Muscle layer of duodenum (tissue), 2 donors: ENCODE measurements at regions not wholly inside any gene's neighbourhood (a gene's known extent, or its start where the extent isn't known, plus 50 kb on each side); places are given as distances from the start of the nearest gene placed in this dataset.

ENCODE experiments used
- H3K27ac ChIP-seq: one replicate; pipeline ENCODE4 v1.7.0; 2013; ENCODE audit warnings: mild to moderate bottlenecking, low read length
- H3K27me3 ChIP-seq: one replicate; pipeline ENCODE4 v1.7.0; 2013; ENCODE audit warnings: low read depth, mild to moderate bottlenecking, control low read depth, low read length
- H3K36me3 ChIP-seq, 2 donors: one replicate each; pipeline ENCODE4 v1.7.0; 2013; ENCODE audit warnings: low read length in 2 of 2, control low read depth in 1 of 2, mild to moderate bottlenecking in 1 of 2; ENCODE audit not compliant: insufficient read depth in 2 of 2, control insufficient read depth in 1 of 2
- H3K4me1 ChIP-seq, 2 donors: one replicate each; pipeline ENCODE4 v1.7.0; 2013; ENCODE audit warnings: low read length in 2 of 2, mild to moderate bottlenecking in 2 of 2, control low read depth in 1 of 2, moderate library complexity in 1 of 2; ENCODE audit not compliant: insufficient read depth in 2 of 2, control insufficient read depth in 1 of 2
- H3K4me3 ChIP-seq, 2 donors: one replicate each; pipeline ENCODE4 v1.7.0; 2013; ENCODE audit warnings: low read length in 2 of 2, low read depth in 1 of 2, mild to moderate bottlenecking in 1 of 2
- H3K9me3 ChIP-seq, 2 donors: one replicate each; pipeline ENCODE4 v1.7.0; 2013; ENCODE audit warnings: low read length in 2 of 2, control low read depth in 1 of 2, mild to moderate bottlenecking in 1 of 2; ENCODE audit not compliant: control insufficient read depth in 1 of 2
- donor health status: healthy.

GRCh38 chr9:30193421-30193820, 2191.0 kb upstream of the ACO1 start:
- no peak overlapping the region for H3K27ac ChIP-seq
- H3K9me3 ChIP-seq: peaks cover 0 to 12% of the 10 kb centered on the region in 2 donors
- no peak overlapping the region for H3K4me3 ChIP-seq
- H3K27me3 ChIP-seq: no peaks in the 10 kb centered on the region
- H3K4me1 ChIP-seq: no peaks in the 10 kb centered on the region
- H3K36me3 ChIP-seq: no peaks in the 10 kb centered on the region

- no peaks in the 10 kb centered on the region for H3K27me3 ChIP-seq
Observed at GRCh38 chr9:30196941-30197340, 2187.5 kb upstream of the ACO1 start.

GRCh38 chr9:30197453-30197852, 2187.0 kb upstream of the ACO1 start:
- H3K27ac ChIP-seq: no peak overlapping the region
- no peaks in the 10 kb centered on the region for H3K36me3 ChIP-seq

More at GRCh38 chr9:30196941-30197340, 2187.5 kb upstream of the ACO1 start:
- Histone ChIP-seq H3K4me1 (no peaks in the 10 kb centered on the region), H3K27ac (no peak overlapping the region), H3K4me3 (no peak overlapping the region), H3K9me3 (no peaks in the 10 kb centered on the region), H3K36me3 (no peaks in the 10 kb centered on the region)

GRCh38 chr9:30197954-30198353, 2186.5 kb upstream of the ACO1 start:
- Histone ChIP-seq H3K4me3 (no peak overlapping the region), H3K9me3 (no peaks in the 10 kb centered on the region), H3K4me1 (no peaks in the 10 kb centered on the region), H3K27ac (no peak overlapping the region), H3K27me3 (no peaks in the 10 kb centered on the region), H3K36me3 (no peaks in the 10 kb centered on the region)

More at GRCh38 chr9:30197453-30197852, 2187.0 kb upstream of the ACO1 start:
- Histone ChIP-seq H3K4me1 (no peaks in the 10 kb centered on the region), H3K27me3 (no peaks in the 10 kb centered on the region), H3K9me3 (no peaks in the 10 kb centered on the region), H3K4me3 (no peak overlapping the region)

DNA sequence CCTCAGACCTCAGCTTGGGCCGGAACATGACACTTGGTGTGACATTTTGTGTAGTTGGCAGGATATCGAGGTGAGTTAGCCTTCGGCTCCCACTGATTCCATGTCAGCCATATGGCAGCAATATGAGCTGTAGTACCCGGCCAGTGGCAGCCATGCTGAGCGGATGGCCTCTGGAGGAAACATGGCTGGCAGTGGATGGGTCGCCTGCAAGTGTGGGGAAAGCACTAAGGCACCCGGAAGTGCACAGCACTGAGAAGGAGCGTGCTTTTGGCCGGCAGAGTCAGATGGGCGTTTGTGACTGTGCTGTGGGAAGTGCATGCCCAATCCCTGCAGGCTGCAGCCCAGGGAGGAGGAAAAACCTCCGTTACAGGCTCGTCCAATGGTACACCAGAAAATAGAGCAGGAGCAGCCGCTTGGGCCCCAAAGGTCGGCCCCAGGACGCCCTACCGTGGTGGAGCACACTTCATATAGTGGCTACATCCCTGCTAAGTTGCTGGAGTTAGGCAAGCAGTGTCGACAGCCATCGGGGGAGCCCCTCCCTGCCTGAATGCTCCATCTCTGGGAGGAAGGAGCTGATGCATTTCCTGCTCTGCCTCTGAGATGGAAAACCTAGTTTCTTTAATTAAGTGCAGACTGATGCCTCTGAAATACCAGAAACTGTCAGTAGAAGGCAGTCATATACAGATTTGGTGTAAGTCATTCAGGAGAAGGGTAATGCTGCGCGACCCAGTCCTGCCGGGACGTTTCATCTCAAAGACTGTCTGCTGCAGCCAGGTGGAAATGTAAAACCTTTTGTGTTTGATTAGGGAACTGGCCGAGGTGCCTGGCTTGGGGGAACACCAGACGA, 2185.8 kb upstream of the ACO1 start:
- H3K4me1 ChIP-seq: no peaks in the 10 kb centered on the region
- no peak overlapping the region for H3K27ac ChIP-seq
- H3K4me3 ChIP-seq: no peak overlapping the region
- H3K9me3 ChIP-seq: no peaks in the 10 kb centered on the region
- no peaks in the 10 kb centered on the region for H3K27me3 ChIP-seq
- no peaks in the 10 kb centered on the region for H3K36me3 ChIP-seq

DNA sequence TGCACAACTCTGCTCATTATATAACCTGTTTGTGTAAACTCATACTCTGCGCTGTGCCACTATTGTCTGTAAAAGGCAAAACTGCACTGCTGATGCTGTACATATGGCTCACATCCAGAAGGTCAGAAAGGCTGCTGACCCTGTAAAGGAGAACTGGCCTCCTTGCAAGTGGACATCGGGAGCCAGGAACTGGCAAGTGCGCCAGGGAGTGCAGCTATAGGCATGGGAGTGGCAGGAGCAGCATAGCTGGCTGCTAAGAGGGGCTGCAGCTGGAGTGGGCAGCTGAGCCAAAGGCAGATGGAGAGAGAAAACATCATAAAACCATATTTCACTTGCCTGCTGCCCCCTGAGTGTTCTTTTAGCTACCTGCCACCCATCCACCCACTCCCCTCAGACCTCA, 2183.4 kb upstream of the ACO1 start:
- Histone ChIP-seq H3K4me3 (no peak overlapping the region), H3K9me3 (no peaks in the 10 kb centered on the region), H3K27me3 (no peaks in the 10 kb centered on the region), H3K27ac (no peak overlapping the region), H3K36me3 (no peaks in the 10 kb centered on the region), H3K4me1 (no peaks in the 10 kb centered on the region)

GRCh38 chr9:30235068-30235467, 2149.4 kb upstream of the ACO1 start:
- no peaks in the 10 kb centered on the region for H3K9me3 ChIP-seq
- H3K27ac ChIP-seq: no peak overlapping the region
- no peaks in the 10 kb centered on the region for H3K36me3 ChIP-seq
- H3K27me3 ChIP-seq: no peaks in the 10 kb centered on the region
- H3K4me1 ChIP-seq: no peaks in the 10 kb centered on the region
- H3K4me3 ChIP-seq: no peak overlapping the region

DNA sequence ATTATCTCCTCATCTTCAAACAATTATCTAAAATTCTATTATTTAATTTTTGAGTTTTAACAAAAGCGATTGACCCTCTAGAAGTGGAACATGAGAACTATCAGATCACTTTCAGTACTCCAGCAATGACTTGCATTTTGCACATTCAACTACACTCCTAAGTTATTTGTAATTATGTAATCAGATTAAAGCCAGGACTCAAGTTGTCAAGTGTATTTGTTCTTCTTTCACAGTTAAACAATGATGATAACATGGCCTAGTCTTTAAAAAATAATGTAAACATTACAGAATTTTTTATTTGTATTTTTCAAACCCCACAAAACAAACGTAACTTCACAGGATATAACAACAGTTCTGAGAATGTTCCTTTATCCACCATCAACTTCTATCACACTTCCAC, 2148.9 kb upstream of the ACO1 start:
- Histone ChIP-seq H3K4me3 (no peak overlapping the region), H3K36me3 (no peaks in the 10 kb centered on the region), H3K27ac (no peak overlapping the region), H3K4me1 (no peaks in the 10 kb centered on the region), H3K27me3 (no peaks in the 10 kb centered on the region), H3K9me3 (no peaks in the 10 kb centered on the region)

DNA sequence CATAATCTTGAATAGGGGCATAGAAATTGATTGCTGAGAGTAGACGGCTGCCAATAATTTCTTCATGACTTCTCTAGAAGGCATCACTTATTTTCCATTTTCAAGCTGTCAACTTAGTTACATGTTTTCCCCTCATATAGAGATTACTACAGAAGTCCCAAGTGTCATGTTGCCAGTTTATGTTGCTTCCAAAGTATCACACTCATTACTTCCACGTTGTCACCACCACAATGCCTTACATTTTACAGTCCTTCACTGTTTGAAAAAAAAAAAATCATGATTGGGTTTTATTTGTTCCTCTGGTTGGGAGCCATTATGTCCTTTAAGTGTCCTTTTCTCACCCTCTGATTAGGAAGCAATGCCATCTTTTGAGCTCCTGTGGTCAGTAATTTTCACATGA, 2144.6 kb upstream of the ACO1 start:
- no peak overlapping the region for H3K27ac ChIP-seq
- H3K9me3 ChIP-seq: no peaks in the 10 kb centered on the region
- no peaks in the 10 kb centered on the region for H3K4me1 ChIP-seq
- H3K4me3 ChIP-seq: no peak overlapping the region
- H3K36me3 ChIP-seq: no peaks in the 10 kb centered on the region
- no peaks in the 10 kb centered on the region for H3K27me3 ChIP-seq

DNA sequence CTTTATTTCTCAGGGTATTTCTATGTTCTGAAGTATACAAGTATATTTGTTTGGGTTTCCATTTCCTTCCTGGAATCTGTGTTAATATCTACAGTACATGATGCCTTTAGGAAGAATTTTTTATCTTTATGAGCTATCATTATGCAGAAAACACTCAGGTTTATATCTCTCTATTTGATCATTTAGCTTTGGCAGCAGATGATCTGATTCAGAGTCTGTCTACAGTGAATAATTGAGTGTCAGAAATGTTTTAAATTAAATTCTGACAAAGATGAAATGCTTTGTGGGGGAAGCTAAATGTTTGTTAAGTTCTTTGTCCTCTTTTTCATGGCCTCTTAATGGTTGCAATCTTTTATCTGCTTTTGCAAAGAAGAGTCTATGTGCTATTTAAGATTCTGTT, 2141.0 kb upstream of the ACO1 start:
- Histone ChIP-seq H3K27me3 (no peaks in the 10 kb centered on the region), H3K4me3 (no peak overlapping the region), H3K27ac (no peak overlapping the region), H3K4me1 (no peaks in the 10 kb centered on the region), H3K36me3 (no peaks in the 10 kb centered on the region), H3K9me3 (no peaks in the 10 kb centered on the region)

GRCh38 chr9:30244877-30245276, 2139.6 kb upstream of the ACO1 start:
- Histone ChIP-seq H3K27ac (no peak overlapping the region), H3K4me1 (no peaks in the 10 kb centered on the region), H3K9me3 (no peaks in the 10 kb centered on the region), H3K36me3 (no peaks in the 10 kb centered on the region), H3K27me3 (no peaks in the 10 kb centered on the region), H3K4me3 (no peak overlapping the region)

- Histone ChIP-seq H3K4me1 (no peaks in the 10 kb centered on the region), H3K36me3 (no peaks in the 10 kb centered on the region), H3K4me3 (no peak overlapping the region), H3K27me3 (no peaks in the 10 kb centered on the region), H3K27ac (no peak overlapping the region), H3K9me3 (no peaks in the 10 kb centered on the region)
Observed at GRCh38 chr9:30250872-30251271, 2133.6 kb upstream of the ACO1 start.
